GM12864 (cell line): ENCODE measurements at regions not wholly inside any gene's neighbourhood (a gene's known extent, or its start where the extent isn't known, plus 50 kb on each side); places are given as distances from the start of the nearest gene placed in this dataset.

Experiments used
- DNase-seq: peaks from one replicate; pipeline ENCODE4 v3.0.0-alpha.2; 2011; ENCODE audit warnings: low read depth
- H3K4me3 ChIP-seq: 2 replicates; pipeline ENCODE4 v1.5.1; 2011; ENCODE audit warnings: mild to moderate bottlenecking, low read depth, low read length, control low read depth
- TF ChIP-seq, protein P1 (sequence below): IDR thresholded peaks from 2 replicates; pipeline ENCODE4 v1.5.1; 2011; ENCODE audit warnings: low read depth, mild to moderate bottlenecking, moderate library complexity, low read length, control low read depth, inconsistent platforms; ENCODE audit errors: missing control alignments

DNA sequence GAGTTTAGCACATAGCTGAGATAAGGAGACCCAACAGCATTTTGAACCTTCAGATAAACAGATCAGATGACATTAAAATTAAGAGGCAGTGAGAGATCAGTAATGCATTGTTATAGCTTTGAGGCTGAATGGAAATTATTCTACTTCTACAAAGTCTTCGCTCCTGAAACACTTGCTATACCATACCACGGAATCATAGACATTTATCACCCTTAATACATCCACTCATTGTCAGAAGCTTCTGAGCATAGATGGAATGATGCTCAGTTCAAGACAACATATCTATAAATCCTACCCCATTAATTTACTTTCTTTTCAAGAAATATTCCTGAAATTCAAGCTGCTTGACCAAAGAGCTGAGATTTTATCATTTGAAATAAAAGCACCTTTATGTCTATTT lies 266.7 kb downstream of the C3orf38 start:
- TF ChIP-seq, protein P1, sequence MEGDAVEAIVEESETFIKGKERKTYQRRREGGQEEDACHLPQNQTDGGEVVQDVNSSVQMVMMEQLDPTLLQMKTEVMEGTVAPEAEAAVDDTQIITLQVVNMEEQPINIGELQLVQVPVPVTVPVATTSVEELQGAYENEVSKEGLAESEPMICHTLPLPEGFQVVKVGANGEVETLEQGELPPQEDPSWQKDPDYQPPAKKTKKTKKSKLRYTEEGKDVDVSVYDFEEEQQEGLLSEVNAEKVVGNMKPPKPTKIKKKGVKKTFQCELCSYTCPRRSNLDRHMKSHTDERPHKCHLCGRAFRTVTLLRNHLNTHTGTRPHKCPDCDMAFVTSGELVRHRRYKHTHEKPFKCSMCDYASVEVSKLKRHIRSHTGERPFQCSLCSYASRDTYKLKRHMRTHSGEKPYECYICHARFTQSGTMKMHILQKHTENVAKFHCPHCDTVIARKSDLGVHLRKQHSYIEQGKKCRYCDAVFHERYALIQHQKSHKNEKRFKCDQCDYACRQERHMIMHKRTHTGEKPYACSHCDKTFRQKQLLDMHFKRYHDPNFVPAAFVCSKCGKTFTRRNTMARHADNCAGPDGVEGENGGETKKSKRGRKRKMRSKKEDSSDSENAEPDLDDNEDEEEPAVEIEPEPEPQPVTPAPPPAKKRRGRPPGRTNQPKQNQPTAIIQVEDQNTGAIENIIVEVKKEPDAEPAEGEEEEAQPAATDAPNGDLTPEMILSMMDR = no peak
- no peak overlapping the region for H3K4me3 ChIP-seq
- no peak for DNase-seq

DNA sequence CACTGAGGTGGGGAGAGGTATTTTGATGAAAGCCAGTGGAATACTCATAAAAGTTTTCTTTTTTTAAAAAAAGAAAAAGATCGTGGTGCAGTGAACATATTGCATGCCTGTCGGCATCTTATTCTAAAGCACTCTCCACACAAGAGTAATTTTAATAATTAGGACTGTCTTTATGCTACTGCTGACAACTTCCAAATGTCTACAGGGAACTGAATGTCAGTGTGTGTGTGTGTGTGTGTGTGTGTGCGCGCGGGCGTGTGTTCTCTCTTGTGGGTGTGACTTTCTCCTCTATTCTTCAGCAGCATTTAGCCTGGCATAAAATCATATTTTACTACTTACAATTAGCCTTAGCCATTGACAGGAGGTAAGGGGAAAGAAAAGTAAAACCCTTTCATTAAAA lies 268.5 kb downstream of the C3orf38 start:
- TF ChIP-seq, protein P1 = no peak
- no peak for DNase-seq
- H3K4me3 ChIP-seq = no peak overlapping the region

DNA sequence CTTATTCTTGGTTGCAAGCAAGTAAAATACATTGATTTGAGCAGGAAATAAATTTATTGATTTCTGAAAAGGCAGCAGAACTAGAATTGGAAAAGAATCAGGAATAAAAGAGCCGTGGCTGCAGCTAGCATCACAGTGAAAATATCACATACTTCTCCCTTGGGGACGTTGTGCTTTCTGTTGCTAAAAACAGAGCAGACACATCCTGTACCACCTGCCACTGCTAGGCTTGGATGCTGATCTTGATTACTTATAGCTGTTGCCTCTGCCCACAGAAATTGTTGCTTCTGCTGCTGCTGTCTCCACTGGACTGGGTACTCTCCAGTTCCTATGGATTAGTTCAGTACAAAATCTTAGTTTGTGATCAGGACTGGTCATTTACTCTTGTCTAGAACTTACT lies 283.8 kb downstream of the C3orf38 start:
- H3K4me3 ChIP-seq = no peak overlapping the region
- TF ChIP-seq, protein P1 = no peak
- DNase-seq = peak; percentile 21

DNA sequence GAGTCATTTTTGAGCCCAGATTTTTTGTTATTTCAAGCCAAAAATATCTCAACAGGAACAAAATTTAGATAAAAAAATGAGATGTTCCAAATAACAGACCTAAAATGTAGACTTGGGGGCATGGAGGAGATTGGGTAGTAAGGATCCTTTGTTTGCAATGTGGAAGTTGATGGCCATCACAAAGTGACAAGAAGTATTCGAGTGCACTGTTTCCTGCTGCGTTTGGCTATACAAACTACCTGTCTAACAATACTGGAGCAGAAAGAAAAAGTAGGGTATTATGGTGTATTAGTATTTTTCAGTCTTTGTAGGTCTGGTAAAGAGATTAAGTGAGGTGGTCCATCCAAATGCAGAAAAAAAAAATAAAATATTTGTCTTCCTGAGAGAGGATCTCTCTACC lies 284.2 kb downstream of the C3orf38 start:
- TF ChIP-seq, protein P1 = no peak
- no peak overlapping the region for H3K4me3 ChIP-seq
- DNase-seq = no peak

DNA sequence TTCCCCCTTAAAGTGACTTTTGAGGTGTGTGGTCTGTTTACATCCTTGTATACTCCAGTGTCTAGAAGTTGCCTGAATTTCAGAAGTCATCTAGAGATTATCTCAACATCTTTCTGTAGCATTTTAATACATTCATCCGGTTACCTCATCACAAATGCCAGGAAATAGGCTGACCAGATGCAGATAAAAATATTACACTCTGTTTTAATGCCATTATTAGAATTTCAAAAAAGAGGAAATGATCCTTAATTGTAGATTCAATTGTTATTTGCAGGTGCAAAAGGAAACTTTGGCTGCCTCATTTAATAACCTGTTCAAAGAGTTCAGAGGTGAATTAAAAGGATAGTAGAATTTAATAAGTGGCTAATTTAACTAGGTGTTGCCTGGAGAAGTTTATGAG lies 290.9 kb downstream of the C3orf38 start:
- TF ChIP-seq, protein P1 = no peak

DNA sequence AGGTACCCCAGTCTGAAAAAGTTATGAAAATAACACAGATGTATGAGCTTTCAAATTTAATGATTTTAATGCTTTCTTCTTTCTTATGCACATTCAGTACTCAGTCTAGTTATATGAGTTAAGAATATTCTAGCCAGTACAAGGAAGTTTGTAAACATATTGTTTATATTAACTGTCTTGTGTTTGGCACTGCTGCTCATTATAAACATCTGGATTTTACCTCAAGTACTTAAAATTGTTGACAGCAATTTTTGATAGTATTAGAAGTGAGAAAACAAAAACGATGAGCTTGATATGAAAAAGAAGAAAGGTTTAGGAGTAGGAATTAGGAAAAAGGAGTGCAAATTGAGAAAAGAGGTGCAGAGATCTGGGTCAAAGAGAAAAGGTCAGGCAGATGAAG lies 293.3 kb downstream of the C3orf38 start:
- TF ChIP-seq, protein P1 = no peak
- DNase-seq = no peak
- no peak overlapping the region for H3K4me3 ChIP-seq

More for the DNA sequence above, 290.9 kb downstream of the C3orf38 start:
- DNase-seq = no peak
- no peak overlapping the region for H3K4me3 ChIP-seq

DNA sequence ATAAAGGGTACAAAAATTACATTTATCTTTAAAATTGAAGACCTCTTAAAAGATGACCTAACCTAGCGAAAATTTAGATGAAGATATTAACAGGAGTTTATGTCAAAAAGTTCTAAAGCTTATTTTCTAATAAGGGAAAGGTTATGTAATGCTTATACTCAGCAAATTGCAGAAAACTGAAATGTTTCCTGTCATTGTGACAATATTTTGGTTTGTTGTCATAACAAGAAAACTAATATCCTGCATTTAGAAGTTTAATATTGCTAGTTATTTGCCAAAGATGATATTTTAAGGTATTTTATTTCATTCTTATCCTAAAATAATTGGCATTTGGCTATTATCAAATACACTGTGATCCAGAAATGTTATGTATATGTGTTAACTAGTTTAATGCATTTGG lies 294.5 kb downstream of the C3orf38 start:
- TF ChIP-seq, protein P1 = no peak
- no peak overlapping the region for H3K4me3 ChIP-seq
- DNase-seq = no peak
